IPS DF 19.7 (cell line): ENCODE measurements at regions not wholly inside any gene's neighbourhood (a gene's known extent, or its start where the extent isn't known, plus 50 kb on each side); places are given as distances from the start of the nearest gene placed in this dataset.
"Not testable (repeated sequence)": the region's sequence is repeated elsewhere in the genome, so short reads cannot be mapped to it uniquely, and the experiment has no call there.

Source experiments
- DNase-seq: peaks from one replicate; pipeline ENCODE4 v3.0.0-alpha.2; 2013; ENCODE audit warnings: low read depth, low spot score

DNA sequence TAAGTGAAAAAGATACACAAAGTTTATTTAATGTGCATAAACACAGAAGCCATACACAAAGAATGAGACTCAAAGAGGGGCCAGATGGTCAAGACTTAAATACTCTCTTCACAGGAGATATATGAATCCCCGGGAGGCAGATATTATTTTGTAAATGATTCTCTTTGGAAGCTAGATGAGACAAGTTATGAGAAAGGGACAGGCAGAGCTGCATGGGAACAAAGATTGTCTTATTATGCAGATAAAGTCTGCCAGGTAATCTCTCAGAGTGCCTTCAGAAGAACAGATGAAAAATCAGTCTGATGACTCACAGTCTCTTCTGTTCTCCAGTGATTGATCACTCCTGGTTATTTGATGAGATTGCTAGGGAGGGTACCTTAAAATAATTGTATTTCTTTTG lies 89.0 kb downstream of the NAF1 start:
- no peak for DNase-seq

DNA sequence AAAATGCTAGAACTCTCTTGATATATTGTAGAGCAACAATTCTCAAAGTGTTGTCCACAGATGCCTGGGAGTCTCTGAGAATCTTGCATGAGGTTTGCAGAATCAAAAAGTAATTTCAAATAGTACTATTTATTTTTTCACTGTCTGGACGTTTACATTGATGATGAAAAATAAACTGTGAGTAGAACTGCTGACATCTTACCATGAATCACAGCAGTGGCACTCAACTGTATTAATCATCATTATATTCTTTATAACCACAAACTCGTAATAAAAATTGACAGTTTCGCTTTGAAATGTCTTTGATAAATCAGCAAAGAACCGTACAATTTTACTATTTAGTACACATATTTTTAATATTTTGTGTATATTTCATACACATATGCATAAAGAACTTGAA lies 94.5 kb downstream of the NAF1 start:
- DNase-seq, result no peak

DNA sequence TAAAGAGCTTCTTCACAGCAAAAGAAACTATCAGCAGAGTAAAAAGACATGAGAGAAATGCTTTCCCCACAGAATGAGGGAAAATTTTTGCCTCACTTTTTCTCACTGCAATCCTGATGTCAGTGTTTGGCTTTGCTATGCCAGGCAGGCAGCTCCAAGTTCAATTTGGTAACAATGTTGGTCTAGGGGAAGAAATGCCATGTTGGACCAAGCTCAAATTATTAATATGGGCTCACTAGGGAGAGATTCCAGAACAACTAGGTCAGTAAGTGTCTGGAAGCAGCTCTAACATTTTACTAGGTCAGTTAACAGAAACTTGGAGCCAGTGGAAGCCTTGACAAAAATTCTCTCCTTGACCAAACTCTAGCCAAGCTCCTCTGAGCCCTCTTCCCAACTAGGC lies 95.4 kb downstream of the NAF1 start:
- no peak for DNase-seq

DNA sequence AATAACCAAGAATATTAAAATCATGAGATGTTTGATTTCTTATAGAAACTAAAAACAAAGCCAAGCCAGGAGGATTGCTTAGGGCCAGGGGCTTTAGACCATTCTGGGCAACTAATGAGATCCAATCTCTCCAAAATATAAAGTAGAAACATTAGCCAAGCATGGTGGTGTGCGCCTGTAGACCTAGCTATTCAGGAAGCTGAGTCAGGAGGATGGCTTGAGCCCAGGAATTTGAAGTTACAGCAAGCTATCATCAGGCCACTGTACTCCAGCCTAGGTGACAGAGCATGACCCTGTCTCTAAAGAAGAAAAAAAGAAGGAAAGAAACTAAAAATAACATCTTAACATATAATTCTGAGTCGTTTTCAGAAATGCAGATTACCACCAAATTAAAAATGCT lies 96.7 kb downstream of the NAF1 start:
- DNase-seq, result no peak

DNA sequence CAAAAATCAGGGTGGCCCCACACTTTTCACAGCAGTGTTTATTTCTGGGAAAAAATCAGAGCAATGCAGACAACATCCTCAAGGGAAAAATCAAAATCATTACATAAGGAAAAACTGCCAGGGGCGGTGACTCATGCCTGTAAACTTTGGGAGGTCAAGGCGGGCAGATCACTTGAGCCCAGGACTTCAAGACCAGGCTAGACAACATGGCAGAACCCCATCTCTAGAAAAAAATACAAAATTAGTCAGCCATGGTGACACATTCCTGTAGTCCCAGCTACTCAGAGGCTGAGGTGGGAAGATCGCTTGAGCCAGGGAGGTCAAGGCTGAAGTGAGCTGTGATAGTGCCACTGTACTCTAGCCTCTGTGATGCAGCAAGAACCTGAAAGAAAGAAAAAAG lies 102.8 kb downstream of the NAF1 start:
- DNase-seq, result no peak

DNA sequence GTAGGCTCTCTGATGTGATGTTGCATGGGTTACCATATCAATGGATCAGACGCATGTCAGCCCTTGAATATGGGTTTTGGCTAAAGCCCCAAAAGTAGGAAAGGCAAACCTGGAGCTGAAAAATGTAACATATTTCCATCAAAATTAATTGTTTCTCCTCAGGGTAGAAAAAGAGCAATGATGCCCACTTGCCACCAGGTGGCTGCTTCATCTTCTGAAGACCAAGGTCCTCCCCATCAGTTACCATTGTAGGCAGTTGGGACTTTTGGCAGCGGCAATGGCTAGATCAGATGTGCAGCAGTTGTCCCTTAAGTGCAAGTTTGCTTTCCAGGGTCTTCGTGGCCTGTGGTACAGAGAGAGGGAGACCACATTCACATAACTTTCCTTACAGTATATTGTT lies 118.2 kb downstream of the NAF1 start:
- peak; percentile 17 for DNase-seq

DNA sequence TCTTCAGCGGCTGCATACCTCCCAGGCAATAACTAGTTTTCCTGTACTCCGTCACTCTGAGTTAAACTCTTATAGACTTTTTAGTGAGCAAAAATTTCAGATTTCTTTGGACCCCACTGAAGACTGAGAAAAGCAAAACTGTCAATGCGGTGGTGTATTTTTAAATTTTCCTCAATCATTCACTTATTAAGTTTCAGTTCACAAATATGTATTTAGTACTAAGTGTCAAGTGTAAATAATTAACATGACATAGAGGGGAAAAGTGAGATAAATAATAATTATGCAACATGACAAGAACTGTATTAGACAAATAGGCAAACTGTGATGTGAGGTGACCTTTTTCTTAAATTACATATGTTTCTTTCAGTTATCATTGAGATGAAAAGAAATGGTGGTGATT lies 124.4 kb downstream of the NAF1 start:
- no peak for DNase-seq

DNA sequence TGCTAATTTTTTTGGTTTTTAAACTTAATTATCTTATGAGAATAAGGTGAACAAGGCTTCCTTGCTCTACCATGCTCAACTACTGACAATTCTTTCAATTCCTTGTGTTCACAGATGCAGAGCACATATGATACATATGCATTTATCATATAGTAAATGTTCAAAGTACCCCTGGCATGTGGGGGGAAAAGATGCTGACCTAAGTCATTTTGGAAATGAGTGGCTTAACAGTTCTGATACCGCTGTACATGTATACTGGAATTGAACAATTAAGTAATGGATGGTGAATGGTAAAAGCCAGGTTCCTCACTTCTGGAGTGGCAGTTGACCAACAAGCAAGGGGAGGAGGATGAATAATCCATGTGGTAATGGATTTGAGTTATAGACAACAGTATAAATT lies 149.6 kb downstream of the NAF1 start:
- no peak for DNase-seq

DNA sequence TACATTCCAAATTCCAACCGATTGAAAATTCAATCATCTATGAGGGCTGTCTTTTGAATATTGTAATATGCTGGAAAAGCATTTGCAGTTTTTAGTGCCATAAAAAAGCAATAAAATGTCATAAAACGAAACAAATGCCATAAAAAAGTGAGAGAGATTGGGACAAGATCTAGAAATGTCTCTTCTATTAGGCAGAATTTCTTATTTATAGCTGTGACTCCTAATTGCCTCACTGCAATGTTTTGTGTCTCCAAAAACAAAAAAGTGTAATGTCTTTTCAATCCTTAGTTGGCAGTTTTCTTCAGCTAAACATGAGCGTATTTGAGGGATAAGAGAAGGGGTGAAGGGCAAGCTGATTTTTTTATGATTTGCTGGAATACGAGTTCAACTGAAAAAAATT lies 153.9 kb downstream of the NAF1 start:
- no peak for DNase-seq

DNA sequence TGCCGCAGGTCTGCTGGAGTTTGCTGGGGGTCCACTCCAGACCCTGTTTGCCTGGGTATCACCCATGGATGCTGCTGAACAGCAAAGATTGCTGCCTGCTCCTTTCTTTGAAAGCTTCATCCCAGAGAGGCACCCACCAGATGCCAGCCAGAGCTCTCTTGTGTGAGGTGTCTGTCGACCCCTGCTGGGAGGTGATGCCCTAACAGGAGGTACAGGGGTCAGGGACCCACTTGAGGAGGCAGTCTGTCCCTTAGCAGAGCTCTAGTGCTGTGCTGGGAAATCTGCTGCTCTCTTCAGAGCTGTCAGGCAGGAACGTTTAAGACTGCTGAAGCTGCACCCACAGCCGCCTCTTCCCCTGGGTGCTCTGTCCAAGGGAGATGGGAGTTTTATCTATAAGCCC lies 162.7 kb downstream of the NAF1 start:
- DNase-seq, result no peak

DNA sequence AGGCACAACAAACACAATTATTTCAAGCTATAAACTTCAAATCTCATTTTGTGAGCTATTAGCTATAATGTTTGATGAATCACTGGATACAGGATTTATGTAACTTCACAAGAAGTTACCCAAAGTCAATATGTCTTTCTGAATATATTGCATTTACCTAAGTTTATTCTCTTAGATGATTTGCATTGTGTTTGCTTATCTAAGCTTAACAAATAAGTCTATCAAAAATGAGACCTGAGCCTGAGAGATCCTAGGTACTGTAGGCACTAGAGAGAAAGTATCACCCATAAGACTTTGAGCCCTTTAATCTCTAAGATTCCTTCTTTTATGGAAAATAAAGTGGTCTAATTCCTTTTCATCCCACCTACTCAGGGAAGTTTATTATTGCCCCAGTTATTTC lies 178.2 kb downstream of the NAF1 start:
- no peak for DNase-seq

DNA sequence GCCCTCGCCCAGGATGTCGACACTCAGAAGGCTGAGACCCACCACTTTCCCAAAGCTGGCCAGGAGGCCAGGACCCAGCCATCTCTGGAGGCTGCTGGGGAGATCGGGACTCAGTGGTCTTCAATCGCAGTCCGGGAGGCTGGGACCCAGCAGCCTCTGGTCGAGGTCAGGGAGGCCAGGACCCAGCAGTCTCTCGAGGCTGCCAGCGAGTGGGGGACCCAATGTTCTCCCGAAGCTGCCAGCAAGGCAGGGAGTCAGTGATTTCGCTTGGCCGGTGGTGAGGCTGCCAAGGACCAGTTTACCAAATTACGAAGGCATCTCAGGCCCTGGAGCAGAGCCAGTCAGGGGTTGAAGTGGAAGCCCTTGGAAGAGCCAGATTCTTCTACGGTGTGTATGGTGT lies 181.6 kb downstream of the NAF1 start:
- DNase-seq, result no peak

DNA sequence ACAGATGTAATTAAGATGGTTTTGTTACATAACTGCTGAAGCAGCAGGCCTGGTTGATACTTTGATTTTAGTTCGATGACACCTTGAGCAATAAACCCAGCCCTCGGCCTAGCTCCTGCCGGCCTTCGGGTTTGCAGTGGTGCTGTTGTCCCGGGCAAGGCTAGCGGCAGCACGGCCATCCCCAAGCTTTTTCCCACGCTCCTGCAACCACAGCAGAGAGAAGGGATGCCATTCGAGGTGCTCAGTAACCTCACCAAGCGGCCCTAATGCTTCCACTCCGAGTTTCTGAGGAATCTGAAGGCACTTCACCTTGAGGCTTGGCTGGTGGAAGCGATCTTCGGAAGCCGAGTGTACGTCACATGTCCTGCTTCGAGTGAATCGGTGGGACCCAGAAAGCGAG lies 182.1 kb downstream of the NAF1 start:
- DNase-seq, result no peak

DNA sequence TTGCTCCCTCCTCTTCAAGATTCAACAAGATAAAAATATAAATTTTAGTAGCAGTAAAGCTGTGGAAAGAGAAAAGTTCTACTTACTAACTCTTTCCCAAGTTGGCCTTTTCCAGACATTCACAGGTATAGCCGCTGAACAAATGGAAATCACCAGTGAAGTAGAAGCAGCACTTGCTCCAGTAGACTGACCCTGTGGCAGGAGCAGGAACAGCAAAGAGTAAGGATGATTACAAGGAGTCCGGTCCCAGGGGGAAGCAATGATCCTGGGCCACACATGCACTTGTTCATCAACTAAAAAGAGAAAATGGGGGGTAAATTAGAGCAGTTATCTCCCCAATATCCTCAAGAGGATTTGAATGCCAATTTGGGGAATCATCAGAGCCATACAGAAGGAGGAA lies 184.9 kb downstream of the NAF1 start:
- no peak for DNase-seq

DNA sequence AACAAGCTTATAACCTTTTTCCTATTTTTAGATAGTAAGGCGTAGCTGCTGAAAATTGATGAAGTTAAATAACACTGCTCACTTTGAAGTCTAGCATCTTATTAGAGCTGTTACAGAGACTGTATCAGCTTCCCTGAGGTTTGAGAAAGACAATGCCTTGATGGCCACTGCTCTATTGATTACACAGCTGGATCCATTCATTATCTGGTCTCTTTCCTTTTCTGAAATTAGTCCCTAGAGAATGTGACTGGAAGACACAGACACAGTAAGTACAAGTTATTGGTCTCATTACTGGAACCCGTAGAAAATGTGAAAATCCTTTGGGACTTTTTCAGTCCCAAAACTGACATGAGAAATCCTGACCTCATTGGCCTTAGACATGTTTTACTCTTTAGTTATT lies 188.3 kb downstream of the NAF1 start:
- DNase-seq, result no peak

DNA sequence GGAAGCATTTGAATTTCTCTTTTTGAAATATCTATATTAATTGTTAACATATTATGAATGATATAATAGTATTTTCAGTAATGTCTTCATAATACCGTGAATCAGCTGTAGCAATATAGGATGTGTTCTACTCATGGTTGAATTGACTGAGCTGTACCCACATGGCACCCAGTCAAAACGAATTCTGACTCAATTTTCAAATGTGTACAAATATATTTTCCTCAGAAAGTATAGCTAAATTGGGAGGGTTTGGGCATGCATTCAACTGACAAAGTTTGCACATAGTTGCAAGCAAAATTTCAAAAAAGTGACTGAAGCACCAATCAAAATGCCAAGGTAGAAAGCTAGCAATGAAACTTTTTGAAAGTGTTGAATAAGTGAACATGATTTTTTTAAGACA lies 188.9 kb downstream of the NAF1 start:
- DNase-seq, result no peak

DNA sequence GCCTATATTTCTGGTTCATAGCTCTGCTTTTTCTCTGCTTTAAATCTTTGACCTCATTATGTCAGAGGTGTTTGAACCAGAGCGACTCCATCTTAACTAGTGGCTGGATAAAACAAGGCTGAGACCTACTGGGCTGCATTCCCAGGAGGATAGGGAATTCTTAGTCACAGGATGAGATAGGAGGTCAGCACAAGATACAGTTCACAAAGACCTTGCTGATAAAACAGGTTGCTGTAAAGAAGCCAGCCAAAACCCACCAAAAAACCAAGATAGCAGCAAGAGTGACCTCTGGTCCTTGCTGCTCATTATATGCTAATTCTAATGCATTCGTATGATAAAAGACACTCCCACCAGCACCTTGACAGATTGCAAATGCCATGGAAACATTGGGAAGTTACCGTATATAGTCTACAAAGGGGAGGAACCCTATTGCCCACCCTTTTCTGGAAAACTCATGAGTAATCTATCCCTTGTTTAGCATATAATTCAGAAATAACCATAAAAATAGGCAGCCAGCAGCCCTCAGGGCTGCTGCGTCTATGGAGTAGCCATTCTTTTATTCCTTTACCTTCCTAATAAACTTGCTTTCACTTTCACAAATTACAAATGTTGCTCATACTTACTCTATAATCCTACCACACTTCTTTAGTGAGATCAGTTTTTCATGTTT lies 193.9 kb downstream of the NAF1 start:
- DNase-seq, result no peak

DNA sequence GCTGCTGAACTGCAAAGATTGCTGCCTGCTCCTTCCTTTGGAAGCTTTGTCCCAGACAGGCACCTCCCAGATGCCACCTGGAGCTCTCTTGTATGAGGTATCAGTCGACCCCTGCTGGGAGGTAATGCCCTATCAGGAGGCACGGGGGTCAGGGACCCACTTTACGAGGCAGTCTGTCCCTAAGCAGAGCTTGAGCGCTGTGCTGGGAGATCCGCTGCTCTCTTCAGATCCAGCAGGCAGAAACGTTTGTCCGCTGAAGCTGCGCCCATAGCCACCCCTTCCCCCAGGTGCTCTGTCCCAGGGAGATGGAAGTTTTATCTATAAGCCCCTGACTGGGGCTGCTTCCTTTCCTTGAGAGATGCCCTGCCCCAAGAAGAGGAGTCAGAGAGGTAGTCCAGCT lies 197.5 kb downstream of the NAF1 start:
- no peak for DNase-seq

DNA sequence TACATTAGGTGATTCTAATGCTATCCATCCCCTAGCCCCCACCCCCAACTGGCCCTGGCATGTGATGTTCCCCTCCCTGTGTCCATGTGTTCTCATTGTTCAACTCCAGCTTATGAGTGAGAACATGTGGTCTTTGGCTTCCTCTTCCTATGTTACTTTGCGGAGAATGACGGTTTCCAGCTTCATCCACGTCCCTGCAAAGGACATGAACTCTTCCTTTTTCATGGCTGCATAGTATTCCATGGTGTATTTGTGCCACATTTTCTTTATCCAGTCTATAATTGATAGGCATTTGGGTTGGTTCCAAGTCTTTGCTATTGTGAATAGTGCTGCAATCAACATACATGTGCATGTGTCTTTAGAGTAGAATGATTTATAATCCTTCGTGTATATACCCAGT lies 200.7 kb downstream of the NAF1 start:
- not testable (repeated sequence) for DNase-seq

DNA sequence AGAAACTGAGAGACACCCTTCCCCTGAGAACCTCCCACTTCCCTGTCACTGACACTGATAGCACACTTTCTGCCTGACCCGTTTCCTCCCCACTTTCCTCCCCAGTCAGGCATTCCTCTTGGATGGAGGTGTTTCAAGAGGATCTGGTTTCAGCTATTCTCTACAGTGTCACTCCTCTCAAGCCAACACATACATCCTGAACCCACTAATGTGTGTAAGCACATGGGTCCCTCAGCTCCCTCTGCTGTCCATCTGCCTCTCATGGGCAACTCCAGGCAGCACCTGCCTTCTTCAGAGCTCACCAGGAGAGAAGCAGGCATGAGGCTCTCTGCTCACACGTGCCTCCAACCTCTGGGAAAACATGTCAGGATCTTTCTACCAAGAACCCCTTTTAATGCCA lies 207.6 kb downstream of the NAF1 start:
- no peak for DNase-seq

DNA sequence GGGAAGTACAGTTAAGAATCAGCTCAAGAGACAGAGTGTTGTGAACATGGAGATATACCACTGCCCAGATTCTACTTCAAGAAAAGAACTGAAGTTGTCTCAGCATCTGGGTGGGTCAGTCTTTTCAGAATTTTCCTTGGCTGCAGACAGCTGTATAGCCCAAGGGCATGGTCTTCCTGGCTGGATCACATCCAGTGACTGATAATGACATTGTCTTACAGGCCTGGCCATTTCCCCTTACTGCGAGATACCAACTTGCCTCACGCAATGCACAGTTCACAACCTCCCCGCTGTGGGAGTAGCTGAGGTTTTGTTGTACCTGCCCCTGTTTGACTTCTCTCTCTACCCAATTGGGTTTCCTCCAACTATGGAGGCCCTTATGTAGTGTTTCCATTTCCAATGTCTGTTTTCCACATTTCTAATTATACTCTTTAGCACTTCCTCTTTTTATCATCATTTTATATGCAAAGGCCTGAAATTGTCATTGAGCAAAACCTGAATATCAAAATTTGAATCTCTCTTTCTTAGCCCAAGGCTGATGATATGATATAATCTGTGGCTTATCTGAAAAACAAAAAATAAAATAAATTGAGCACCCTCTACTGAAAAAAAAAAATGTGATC lies 209.1 kb downstream of the NAF1 start:
- DNase-seq, result no peak

DNA sequence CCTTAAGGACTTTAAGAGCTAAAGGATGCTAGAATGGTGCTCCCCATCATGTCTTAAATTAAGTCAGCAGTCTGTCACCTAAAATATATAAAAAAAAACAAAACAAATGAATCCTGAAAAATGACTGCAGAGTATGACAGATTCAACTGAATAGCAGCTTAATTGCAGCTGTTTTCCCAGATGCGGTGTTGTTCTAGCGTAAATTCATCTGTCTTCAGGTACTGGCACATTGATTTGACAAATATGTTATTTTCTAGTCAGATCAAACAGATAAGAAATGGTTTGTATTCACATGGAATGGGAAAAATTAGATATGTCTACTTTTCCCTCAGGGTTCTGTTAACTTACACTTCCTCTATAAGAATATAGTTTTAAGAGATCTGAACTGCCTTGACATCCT lies 211.7 kb downstream of the NAF1 start:
- DNase-seq, result no peak

DNA sequence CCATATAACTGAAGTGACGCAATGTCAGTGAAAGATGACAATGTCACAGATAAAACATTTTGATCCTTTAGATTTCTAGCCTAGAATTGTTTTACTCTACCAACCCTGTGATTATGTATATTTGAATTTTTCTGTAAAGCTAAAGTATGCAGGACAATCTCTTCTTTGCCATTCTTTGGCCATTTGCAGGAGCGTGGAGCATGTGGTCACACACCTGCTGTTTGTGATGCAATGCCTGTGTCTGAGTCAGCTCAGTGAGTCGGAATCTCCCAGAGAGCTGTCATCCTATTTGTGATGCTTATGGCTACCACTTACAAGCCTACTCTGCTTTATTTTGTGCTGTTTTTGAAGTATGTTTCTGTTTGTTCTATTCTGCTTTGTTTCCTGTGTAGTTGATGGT lies 214.5 kb downstream of the NAF1 start:
- DNase-seq, result no peak

DNA sequence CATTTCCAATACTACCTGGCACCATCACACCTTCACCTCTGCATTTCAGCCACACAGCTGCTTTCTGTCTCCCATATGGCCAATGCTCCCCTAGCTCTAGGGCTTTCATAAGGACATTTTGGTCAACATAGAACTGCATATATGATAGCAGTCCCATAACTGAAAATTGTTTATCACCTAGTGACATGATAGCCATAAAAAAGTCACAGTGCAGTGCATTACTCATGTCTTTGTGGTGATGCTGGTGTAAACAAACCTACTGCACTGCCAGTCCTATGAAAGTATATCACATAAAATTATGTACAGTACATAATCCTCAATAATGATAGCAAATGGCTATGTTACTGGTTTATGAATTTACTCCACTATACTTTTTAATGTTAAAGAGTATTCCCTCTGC lies 221.0 kb downstream of the NAF1 start:
- no peak for DNase-seq
